Left ventricle myocardium inferior (tissue), 1 donor: ENCODE measurements at regions not wholly inside any gene's neighbourhood (a gene's known extent, or its start where the extent isn't known, plus 50 kb on each side); places are given as distances from the start of the nearest gene placed in this dataset.

Experiments
- DNase-seq: peaks from one replicate; pipeline ENCODE4 v3.0.0-alpha.2; 2020
- H3K27ac ChIP-seq: fragments of 200-600 bp; replicated peaks from 2 replicates; pipeline ENCODE4 v1.8.0; 2021
- H3K27me3 ChIP-seq: fragments of 200-600 bp; 2 replicates; pipeline ENCODE4 v1.8.0; 2021; ENCODE audit warnings: low read depth
- H3K36me3 ChIP-seq: fragments of 200-600 bp; 2 replicates; pipeline ENCODE4 v1.8.0; 2021
- H3K4me1 ChIP-seq: fragments of 200-600 bp; 2 replicates; pipeline ENCODE4 v1.8.0; 2021
- H3K4me3 ChIP-seq: fragments of 200-600 bp; 2 replicates; pipeline ENCODE4 v1.8.0; 2021; ENCODE audit warnings: mild to moderate bottlenecking, moderate library complexity
- H3K9me3 ChIP-seq: fragments of 200-600 bp; replicated peaks from 2 replicates; pipeline ENCODE4 v1.8.0; 2021
- intact Hi-C: fragments of 100-400 bp; cut with micrococcal nuclease; formaldehyde crosslinking; loops from one replicate; pipeline ENCODE4 v1.11.0; 2022
- TF ChIP-seq, protein P1 (sequence below): fragments of 200-600 bp; IDR thresholded peaks from 2 replicates; pipeline ENCODE4 v1.8.0; 2021; ENCODE audit warnings: antibody characterized with exemption, mild to moderate bottlenecking, borderline replicate concordance
- donor health status: DM: no; HTN: yes; CAD: no; lungs with severe emphysema.

- H3K4me1 ChIP-seq = no peaks in the 10 kb centered on the region
- TF ChIP-seq, protein P1, sequence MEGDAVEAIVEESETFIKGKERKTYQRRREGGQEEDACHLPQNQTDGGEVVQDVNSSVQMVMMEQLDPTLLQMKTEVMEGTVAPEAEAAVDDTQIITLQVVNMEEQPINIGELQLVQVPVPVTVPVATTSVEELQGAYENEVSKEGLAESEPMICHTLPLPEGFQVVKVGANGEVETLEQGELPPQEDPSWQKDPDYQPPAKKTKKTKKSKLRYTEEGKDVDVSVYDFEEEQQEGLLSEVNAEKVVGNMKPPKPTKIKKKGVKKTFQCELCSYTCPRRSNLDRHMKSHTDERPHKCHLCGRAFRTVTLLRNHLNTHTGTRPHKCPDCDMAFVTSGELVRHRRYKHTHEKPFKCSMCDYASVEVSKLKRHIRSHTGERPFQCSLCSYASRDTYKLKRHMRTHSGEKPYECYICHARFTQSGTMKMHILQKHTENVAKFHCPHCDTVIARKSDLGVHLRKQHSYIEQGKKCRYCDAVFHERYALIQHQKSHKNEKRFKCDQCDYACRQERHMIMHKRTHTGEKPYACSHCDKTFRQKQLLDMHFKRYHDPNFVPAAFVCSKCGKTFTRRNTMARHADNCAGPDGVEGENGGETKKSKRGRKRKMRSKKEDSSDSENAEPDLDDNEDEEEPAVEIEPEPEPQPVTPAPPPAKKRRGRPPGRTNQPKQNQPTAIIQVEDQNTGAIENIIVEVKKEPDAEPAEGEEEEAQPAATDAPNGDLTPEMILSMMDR = no peak
- intact Hi-C loops = no loop called here
- H3K9me3 ChIP-seq = no peaks in the 10 kb centered on the region
- no peak for DNase-seq
- no peaks in the 10 kb centered on the region for H3K36me3 ChIP-seq
- H3K4me3 ChIP-seq = no peak overlapping the region
- no peak overlapping the region for H3K27ac ChIP-seq
- H3K27me3 ChIP-seq = peaks cover 4% of the 10 kb centered on the region
Measured at GRCh38 chr6:19319005-19319404, 518.2 kb upstream of the ID4 start.

- TF ChIP-seq, protein P1 = no peak
- Histone ChIP-seq H3K4me3 (no peak overlapping the region), H3K9me3 (no peaks in the 10 kb centered on the region), H3K27me3 (no peaks in the 10 kb centered on the region), H3K27ac (no peak overlapping the region), H3K36me3 (no peaks in the 10 kb centered on the region), H3K4me1 (no peaks in the 10 kb centered on the region)
- no peak for DNase-seq
- intact Hi-C loops = no loop called here
Measured at GRCh38 chr6:19320111-19320581, 517.0 kb upstream of the ID4 start.

DNA sequence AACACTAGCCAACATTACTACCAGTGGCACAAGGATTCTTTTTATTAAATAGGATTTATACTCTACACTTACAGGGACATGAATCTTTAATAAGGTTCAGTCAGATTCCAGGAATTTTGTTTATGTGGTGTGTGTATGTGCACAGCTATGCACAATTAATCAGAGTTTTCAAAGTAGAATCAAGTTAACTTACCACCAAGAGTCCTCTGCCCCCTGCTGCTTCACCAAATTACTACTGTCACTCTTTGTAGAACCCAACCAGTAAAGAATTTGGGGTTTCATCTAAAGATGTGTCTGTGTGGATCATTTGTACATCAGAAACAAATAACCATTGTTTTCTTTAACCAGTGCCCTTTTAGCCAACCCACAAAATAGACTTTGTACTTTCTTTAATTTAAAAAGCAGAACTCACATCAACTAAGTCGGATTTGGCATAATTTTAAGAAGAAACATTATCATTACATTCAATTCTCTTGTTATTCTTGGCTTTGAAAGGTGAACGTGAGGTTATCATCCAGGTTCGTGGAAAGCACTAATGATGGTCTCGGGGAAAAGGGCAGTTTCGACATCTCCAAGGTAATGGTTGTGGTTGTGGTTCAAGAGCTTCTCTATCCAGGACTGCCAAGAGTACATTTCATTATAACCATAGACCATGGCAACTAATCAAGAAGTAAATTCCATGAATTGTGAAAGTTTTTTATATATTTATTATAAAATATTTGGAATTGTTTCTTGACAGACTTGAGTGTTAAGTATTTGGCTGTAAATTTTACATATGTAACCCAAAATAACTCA lies 514.3 kb upstream of the ID4 start:
- Histone ChIP-seq H3K27me3 (no peaks in the 10 kb centered on the region), H3K4me3 (no peak overlapping the region), H3K9me3 (no peaks in the 10 kb centered on the region), H3K27ac (no peak overlapping the region), H3K4me1 (no peaks in the 10 kb centered on the region), H3K36me3 (no peaks in the 10 kb centered on the region)
- DNase-seq = no peak
- TF ChIP-seq, protein P1 = no peak
- intact Hi-C loops = no loop called here

GRCh38 chr6:19324376-19324775 lies 512.8 kb upstream of the ID4 start:
- intact Hi-C loops = no loop called here
- no peak for DNase-seq
- Histone ChIP-seq H3K4me1 (no peaks in the 10 kb centered on the region), H3K27ac (no peak overlapping the region), H3K27me3 (no peaks in the 10 kb centered on the region), H3K36me3 (no peaks in the 10 kb centered on the region), H3K4me3 (no peak overlapping the region), H3K9me3 (no peaks in the 10 kb centered on the region)
- TF ChIP-seq, protein P1 = no peak

DNA sequence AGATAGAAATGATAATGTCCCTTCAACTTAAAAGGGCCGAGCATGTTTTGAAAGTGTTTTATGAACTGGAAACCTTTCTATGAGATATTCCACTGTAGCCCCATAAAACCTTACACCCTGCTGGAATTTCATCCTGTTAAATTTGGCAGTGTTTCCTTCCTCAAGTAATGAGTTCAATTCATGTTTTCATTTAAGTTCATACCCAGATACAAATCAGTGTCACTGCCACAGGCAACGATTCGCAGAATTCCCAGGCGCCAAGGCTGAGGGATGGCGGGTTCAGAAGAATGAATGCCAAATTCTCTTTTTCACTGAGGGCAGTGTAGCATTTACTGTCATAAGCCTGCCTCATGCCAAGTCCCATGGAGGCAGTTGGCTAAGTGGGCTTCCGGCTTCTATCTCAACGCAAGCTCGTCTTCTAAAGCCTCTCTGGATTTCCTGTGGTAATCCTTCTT lies 511.8 kb upstream of the ID4 start:
- intact Hi-C loops = no loop called here

More for the DNA sequence above, 511.8 kb upstream of the ID4 start:
- no peaks in the 10 kb centered on the region for H3K4me1 ChIP-seq
- TF ChIP-seq, protein P1 = no peak
- DNase-seq = no peak
- no peaks in the 10 kb centered on the region for H3K27me3 ChIP-seq
- no peaks in the 10 kb centered on the region for H3K9me3 ChIP-seq
- H3K36me3 ChIP-seq = no peaks in the 10 kb centered on the region
- H3K4me3 ChIP-seq = no peak overlapping the region
- H3K27ac ChIP-seq = no peak overlapping the region
